HepG2 (cell line): ENCODE measurements at regions not wholly inside any gene's neighbourhood (a gene's known extent, or its start where the extent isn't known, plus 50 kb on each side); places are given as distances from the start of the nearest gene placed in this dataset.

ENCODE experiments used
- ATAC-seq: fragments of 200-7000 bp; cut with Tn5 transposase; 3 replicates; pipeline ENCODE4 v1.9.1; 2020; ENCODE audit warnings: mild to moderate bottlenecking, moderate library complexity
- BruUV-seq: library from RNA; stranded (reverse); fragments of 400-500 nt; replicated peaks from 2 replicates; lab custom pipeline; 2021; lab: Mats Ljungman, UMichigan
- CTCF ChIA-PET: fragments of 300-600 bp; formaldehyde crosslinking; extraction: SDS; loops from one replicate; lab custom pipeline; 2021; ENCODE audit warnings: low total read pairs, inconsistent platforms, low intra/inter-chr PET ratio; lab: Yijun Ruan, JAX
- POLR2A ChIA-PET: fragments of 350-600 bp; sonication (Branson Sonifier 250); formaldehyde crosslinking; loops from one replicate; lab custom pipeline; 2020; ENCODE audit warnings: antibody characterized with exemption, inconsistent platforms; lab: Yijun Ruan, JAX
- DNase-seq: peaks from one replicate; pipeline ENCODE4 v3.0.0-alpha.2; 2015; ENCODE audit warnings: low spot score
- FAIRE-seq: peaks from 3 replicates; lab custom pipeline; 2011; peaks lifted over from hg19 to GRCh38; lab: Jason Lieb, UNC
- H2AFZ ChIP-seq: one replicate; pipeline ENCODE4 v1.6.1; 2011; ENCODE audit warnings: low read length, inconsistent platforms
- H3K27ac ChIP-seq: fragments of 300-600 bp; 3 replicates; pipeline ENCODE4 v1.8.0; 2011; ENCODE audit warnings: mixed run types, mild to moderate bottlenecking, mixed read lengths, low read length, inconsistent platforms; ENCODE audit not compliant: insufficient read depth; ENCODE audit errors: extremely low read length
- H3K27me3 ChIP-seq, 2 experiments: fragments of 200-600 bp in 1 of 2; 2 replicates in 1 of 2; 3 replicates in 1 of 2; pipeline versions ENCODE4 v1.6.0 to v1.8.0; 2011; ENCODE audit warnings: low read length in 2 of 2, mild to moderate bottlenecking in 2 of 2, moderate library complexity in 2 of 2, inconsistent platforms in 1 of 2; ENCODE audit not compliant: insufficient read depth in 2 of 2, control insufficient read depth in 1 of 2
- H3K36me3 ChIP-seq, 2 experiments: fragments of 200-600 bp in 1 of 2; replicated peaks in 1 of 2; 2 replicates in 1 of 2; 3 replicates in 1 of 2; pipeline versions ENCODE4 v1.5.1 to v1.8.0; 2011; ENCODE audit warnings: low read length in 2 of 2, inconsistent platforms in 1 of 2; ENCODE audit not compliant: insufficient read depth in 2 of 2, control insufficient read depth in 1 of 2
- H3K4me1 ChIP-seq: 2 replicates; pipeline ENCODE4 v1.5.1; 2012; ENCODE audit warnings: low read length, inconsistent platforms; ENCODE audit not compliant: insufficient read depth
- H3K4me2 ChIP-seq: 2 replicates; pipeline ENCODE4 v1.6.0; 2011; ENCODE audit warnings: low read depth, low read length, inconsistent platforms
- H3K4me3 ChIP-seq, 3 experiments: fragments of 200-600 bp in 1 of 3; sonication (generic), shearing (Covaris generic) in 1 of 3; replicated peaks in 1 of 3; 2 replicates each; pipeline ENCODE4 v1.5.1; 2011 to 2016; ENCODE audit warnings: low read length in 3 of 3, inconsistent platforms in 2 of 3, low read depth in 2 of 3, mild to moderate bottlenecking in 2 of 3, control low read depth in 1 of 3, mixed read lengths in 1 of 3; ENCODE audit not compliant: insufficient read depth in 1 of 3
- H3K79me2 ChIP-seq: one replicate; pipeline ENCODE4 v1.6.1; 2011; ENCODE audit warnings: low read length, inconsistent platforms; ENCODE audit not compliant: insufficient read depth
- H3K9ac ChIP-seq: 2 replicates; pipeline ENCODE4 v1.6.0; 2011; ENCODE audit warnings: mild to moderate bottlenecking, low read depth, low read length, inconsistent platforms; ENCODE audit not compliant: insufficient read depth
- H3K9me3 ChIP-seq: 2 replicates; pipeline ENCODE4 v1.5.1; 2012; ENCODE audit warnings: mild to moderate bottlenecking, low read length
- H4K20me1 ChIP-seq: 2 replicates; pipeline ENCODE4 v1.6.0; 2011; ENCODE audit warnings: inconsistent platforms, mild to moderate bottlenecking, low read length, moderate library complexity; ENCODE audit not compliant: insufficient read depth
- CREM ChIP-seq, 2 experiments: sonication (generic) in 1 of 2; formaldehyde crosslinking in 1 of 2; IDR thresholded peaks; 2 replicates each; pipeline versions ENCODE4 v1.4.0 to v1.6.1; 2016 to 2020; ENCODE audit warnings: antibody characterized with exemption in 1 of 2, mild to moderate bottlenecking in 1 of 2, missing genetic modification reagents in 1 of 2
- DR1 ChIP-seq: sonication (generic); formaldehyde crosslinking; IDR thresholded peaks from 2 replicates; pipeline ENCODE4 v1.8.0; 2021; ENCODE audit warnings: mild to moderate bottlenecking, missing genetic modification reagents, inconsistent platforms
- MYNN ChIP-seq: sonication (generic); formaldehyde crosslinking; IDR thresholded peaks from 2 replicates; pipeline ENCODE4 v1.4.0; 2020; ENCODE audit warnings: mild to moderate bottlenecking, low read depth, missing genetic modification reagents
- ONECUT2 ChIP-seq: sonication (generic); formaldehyde crosslinking; IDR thresholded peaks from 2 replicates; pipeline ENCODE4 v1.4.0; 2020; ENCODE audit warnings: missing genetic modification reagents
- PLRG1 ChIP-seq: fragments of 450-650 bp; conservative IDR thresholded peaks from 2 replicates; pipeline ENCODE4 v1.6.1; 2016
- SCMH1 ChIP-seq: sonication (generic); formaldehyde crosslinking; IDR thresholded peaks from 2 replicates; pipeline ENCODE4 v1.9.0; 2021; ENCODE audit warnings: missing genetic modification reagents, mild to moderate bottlenecking, borderline replicate concordance
- SKI ChIP-seq: fragments of 450-650 bp; IDR thresholded peaks from one replicate; pipeline ENCODE4 v1.6.1; 2018; ENCODE audit warnings: mild to moderate bottlenecking; ENCODE audit not compliant: partially characterized antibody
- TBX2 ChIP-seq: sonication (generic); formaldehyde crosslinking; IDR thresholded peaks from 2 replicates; pipeline ENCODE4 v1.5.0; 2020; ENCODE audit warnings: missing genetic modification reagents, mild to moderate bottlenecking, borderline replicate concordance
- THYN1 ChIP-seq: sonication (generic); formaldehyde crosslinking; IDR thresholded peaks from 2 replicates; pipeline ENCODE4 v1.8.1; 2023; ENCODE audit warnings: low read depth, mild to moderate bottlenecking, moderate library complexity, missing genetic modification reagents, borderline replicate concordance
- ZNF570 ChIP-seq: sonication (generic); formaldehyde crosslinking; IDR thresholded peaks from 2 replicates; pipeline ENCODE4 v1.4.0; 2020; ENCODE audit warnings: mild to moderate bottlenecking, missing genetic modification reagents, borderline replicate concordance
- ZNF782 ChIP-seq: sonication (generic); formaldehyde crosslinking; IDR thresholded peaks from 2 replicates; pipeline ENCODE4 v1.4.0; 2020; ENCODE audit warnings: missing genetic modification reagents, mild to moderate bottlenecking, borderline replicate concordance
- WGBS: methylation state at CpG from one replicate; pipeline ENCODE4 v1.1.6; 2017; ENCODE audit warnings: low lambda C conversion rate; 5-methylcytosine and 5-hydroxymethylcytosine counted together
- in situ Hi-C: cut with HindIII; loops from 2 replicates; pipeline ENCODE4 v1.10.0; 2017; ENCODE audit warnings: low pct_unique_long_range_greater_than_20kb; ENCODE audit not compliant: extremely low pct_ligation_motif_present
- intact Hi-C: fragments of 100-400 bp; cut with micrococcal nuclease; formaldehyde crosslinking; loops from one replicate; pipeline ENCODE4 v1.10.0; 2022; ENCODE audit not compliant: unreplicated experiment
- TF ChIP-seq, protein P1 (sequence below): sonication (generic); formaldehyde crosslinking; IDR thresholded peaks from 2 replicates; pipeline ENCODE4 v1.5.0; 2020; ENCODE audit warnings: missing genetic modification reagents
- TF ChIP-seq, protein P2 (sequence below): sonication (generic); IDR thresholded peaks from 2 replicates; pipeline ENCODE4 v1.6.1; 2016; ENCODE audit warnings: low read depth, borderline replicate concordance
- TF ChIP-seq, protein P3 (sequence below): sonication (generic); formaldehyde crosslinking; IDR thresholded peaks from 2 replicates; pipeline ENCODE4 v1.5.1; 2020; ENCODE audit warnings: mild to moderate bottlenecking, missing genetic modification reagents, borderline replicate concordance

DNA sequence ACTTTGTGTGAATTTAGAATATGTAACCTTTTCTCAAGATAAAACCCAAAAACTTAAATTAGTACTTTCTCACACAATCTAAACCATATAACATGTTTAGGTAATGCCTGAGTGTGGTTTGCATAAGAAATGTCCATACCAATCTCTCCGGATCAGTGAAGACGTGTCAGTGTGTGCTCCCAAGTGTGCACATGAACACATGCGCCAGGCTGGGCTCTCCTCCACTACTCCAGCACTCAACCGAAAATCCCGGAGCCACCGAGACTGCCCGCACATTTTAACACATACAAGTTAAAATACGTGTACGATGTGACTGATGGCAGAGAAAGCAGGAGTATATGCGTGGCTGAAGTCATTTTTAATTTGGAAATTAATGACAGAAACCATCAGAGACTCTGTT, 658.4 kb downstream of the EFNA5 start:
- DNase-seq (no peak), ATAC-seq (no peak), FAIRE-seq (no peak)
- Histone ChIP-seq H3K27ac (no peak overlapping the region), H3K27me3 (no peaks in the 10 kb centered on the region), H3K4me2 (no peak overlapping the region), H4K20me1 (no peaks in the 10 kb centered on the region), H3K9ac (no peak overlapping the region), H3K9me3 (no peaks in the 10 kb centered on the region), H3K36me3 (no peaks in the 10 kb centered on the region), H3K79me2 (no peaks in the 10 kb centered on the region), H3K4me3 (no peak overlapping the region), H2AFZ (no peak overlapping the region), H3K4me1 (no peaks in the 10 kb centered on the region)
- WGBS = 27% methylated on average over 10 of the region's 10 CpGs
- BruUV-seq = no TSS peak
- POLR2A ChIA-PET = no interaction called here
- CTCF ChIA-PET = no interaction called here
- intact Hi-C loops = no loop called here
- in situ Hi-C loops = no loop called here
- no peak for TF ChIP-seq MYNN (CRISPR knock-in tag)
- TF ChIP-seq ZNF570 = no peak
- TF ChIP-seq, protein P1, sequence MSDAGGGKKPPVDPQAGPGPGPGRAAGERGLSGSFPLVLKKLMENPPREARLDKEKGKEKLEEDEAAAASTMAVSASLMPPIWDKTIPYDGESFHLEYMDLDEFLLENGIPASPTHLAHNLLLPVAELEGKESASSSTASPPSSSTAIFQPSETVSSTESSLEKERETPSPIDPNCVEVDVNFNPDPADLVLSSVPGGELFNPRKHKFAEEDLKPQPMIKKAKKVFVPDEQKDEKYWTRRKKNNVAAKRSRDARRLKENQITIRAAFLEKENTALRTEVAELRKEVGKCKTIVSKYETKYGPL (CRISPR knock-in tag) = no peak
- TF ChIP-seq CREM (IDR thresholded peaks at IDR 0.05) = no peak
- TF ChIP-seq CREM (CRISPR knock-in tag; IDR thresholded peaks at IDR 0.05) = no peak
- TF ChIP-seq DR1 (CRISPR knock-in tag) = no peak
- TF ChIP-seq THYN1 = no peak
- TF ChIP-seq ONECUT2 (CRISPR knock-in tag) = no peak
- TF ChIP-seq, protein P2, sequence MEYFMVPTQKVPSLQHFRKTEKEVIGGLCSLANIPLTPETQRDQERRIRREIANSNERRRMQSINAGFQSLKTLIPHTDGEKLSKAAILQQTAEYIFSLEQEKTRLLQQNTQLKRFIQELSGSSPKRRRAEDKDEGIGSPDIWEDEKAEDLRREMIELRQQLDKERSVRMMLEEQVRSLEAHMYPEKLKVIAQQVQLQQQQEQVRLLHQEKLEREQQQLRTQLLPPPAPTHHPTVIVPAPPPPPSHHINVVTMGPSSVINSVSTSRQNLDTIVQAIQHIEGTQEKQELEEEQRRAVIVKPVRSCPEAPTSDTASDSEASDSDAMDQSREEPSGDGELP = no peak
- TF ChIP-seq, protein P3, sequence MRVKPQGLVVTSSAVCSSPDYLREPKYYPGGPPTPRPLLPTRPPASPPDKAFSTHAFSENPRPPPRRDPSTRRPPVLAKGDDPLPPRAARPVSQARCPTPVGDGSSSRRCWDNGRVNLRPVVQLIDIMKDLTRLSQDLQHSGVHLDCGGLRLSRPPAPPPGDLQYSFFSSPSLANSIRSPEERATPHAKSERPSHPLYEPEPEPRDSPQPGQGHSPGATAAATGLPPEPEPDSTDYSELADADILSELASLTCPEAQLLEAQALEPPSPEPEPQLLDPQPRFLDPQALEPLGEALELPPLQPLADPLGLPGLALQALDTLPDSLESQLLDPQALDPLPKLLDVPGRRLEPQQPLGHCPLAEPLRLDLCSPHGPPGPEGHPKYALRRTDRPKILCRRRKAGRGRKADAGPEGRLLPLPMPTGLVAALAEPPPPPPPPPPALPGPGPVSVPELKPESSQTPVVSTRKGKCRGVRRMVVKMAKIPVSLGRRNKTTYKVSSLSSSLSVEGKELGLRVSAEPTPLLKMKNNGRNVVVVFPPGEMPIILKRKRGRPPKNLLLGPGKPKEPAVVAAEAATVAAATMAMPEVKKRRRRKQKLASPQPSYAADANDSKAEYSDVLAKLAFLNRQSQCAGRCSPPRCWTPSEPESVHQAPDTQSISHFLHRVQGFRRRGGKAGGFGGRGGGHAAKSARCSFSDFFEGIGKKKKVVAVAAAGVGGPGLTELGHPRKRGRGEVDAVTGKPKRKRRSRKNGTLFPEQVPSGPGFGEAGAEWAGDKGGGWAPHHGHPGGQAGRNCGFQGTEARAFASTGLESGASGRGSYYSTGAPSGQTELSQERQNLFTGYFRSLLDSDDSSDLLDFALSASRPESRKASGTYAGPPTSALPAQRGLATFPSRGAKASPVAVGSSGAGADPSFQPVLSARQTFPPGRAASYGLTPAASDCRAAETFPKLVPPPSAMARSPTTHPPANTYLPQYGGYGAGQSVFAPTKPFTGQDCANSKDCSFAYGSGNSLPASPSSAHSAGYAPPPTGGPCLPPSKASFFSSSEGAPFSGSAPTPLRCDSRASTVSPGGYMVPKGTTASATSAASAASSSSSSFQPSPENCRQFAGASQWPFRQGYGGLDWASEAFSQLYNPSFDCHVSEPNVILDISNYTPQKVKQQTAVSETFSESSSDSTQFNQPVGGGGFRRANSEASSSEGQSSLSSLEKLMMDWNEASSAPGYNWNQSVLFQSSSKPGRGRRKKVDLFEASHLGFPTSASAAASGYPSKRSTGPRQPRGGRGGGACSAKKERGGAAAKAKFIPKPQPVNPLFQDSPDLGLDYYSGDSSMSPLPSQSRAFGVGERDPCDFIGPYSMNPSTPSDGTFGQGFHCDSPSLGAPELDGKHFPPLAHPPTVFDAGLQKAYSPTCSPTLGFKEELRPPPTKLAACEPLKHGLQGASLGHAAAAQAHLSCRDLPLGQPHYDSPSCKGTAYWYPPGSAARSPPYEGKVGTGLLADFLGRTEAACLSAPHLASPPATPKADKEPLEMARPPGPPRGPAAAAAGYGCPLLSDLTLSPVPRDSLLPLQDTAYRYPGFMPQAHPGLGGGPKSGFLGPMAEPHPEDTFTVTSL (CRISPR knock-in tag) = no peak
- TF ChIP-seq TBX2 (CRISPR knock-in tag) = no peak
- no peak for TF ChIP-seq ZNF782 (CRISPR knock-in tag)
- no peak for TF ChIP-seq PLRG1
- no peak for TF ChIP-seq SKI
- no peak for TF ChIP-seq SCMH1
